GM13976 (cell line): ENCODE measurements at regions not wholly inside any gene's neighbourhood (a gene's known extent, or its start where the extent isn't known, plus 50 kb on each side); places are given as distances from the start of the nearest gene placed in this dataset.
"Not testable (repeated sequence)": the region's sequence is repeated elsewhere in the genome, so short reads cannot be mapped to it uniquely, and the experiment has no call there.

Experiments used
- DNase-seq: peaks from one replicate; pipeline ENCODE4 v3.0.0; 2012; ENCODE audit warnings: low spot score
- in situ Hi-C: fragments of 300-500 bp; cut with MboI; formaldehyde crosslinking; loops from one replicate; pipeline ENCODE4 v1.12.0; 2022; ENCODE audit warnings: low sequenced_read_pairs, mixed read lengths, inconsistent platforms; ENCODE audit not compliant: unreplicated experiment
- TF ChIP-seq, protein P1 (sequence below): IDR thresholded peaks from 2 replicates; pipeline ENCODE4 v1.5.1; 2012; ENCODE audit warnings: borderline replicate concordance, mild to moderate bottlenecking; ENCODE audit not compliant: insufficient read depth; ENCODE audit errors: extremely low read depth, missing control alignments, control extremely low read depth

DNA sequence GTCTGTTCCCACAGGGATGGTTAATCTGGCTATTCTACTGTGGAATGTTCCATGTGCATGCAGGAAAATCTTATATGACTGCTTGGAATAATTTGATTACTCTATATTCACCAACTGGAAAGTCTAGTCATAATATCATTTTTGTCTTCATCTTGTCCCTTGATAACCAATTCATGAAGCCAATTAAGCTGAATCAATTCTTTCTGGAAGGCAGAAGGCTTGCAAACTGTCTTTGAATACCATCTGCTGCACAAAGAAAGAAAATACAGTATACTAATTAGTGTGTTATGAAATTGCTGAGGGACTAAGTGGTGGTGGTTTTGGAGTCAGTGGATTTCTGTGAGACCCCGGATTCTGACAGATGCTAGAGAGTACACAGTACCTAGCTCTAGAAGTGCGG is 546.5 kb upstream of the MIS18BP1 start:
- DNase-seq: no peak
- TF ChIP-seq, protein P1, sequence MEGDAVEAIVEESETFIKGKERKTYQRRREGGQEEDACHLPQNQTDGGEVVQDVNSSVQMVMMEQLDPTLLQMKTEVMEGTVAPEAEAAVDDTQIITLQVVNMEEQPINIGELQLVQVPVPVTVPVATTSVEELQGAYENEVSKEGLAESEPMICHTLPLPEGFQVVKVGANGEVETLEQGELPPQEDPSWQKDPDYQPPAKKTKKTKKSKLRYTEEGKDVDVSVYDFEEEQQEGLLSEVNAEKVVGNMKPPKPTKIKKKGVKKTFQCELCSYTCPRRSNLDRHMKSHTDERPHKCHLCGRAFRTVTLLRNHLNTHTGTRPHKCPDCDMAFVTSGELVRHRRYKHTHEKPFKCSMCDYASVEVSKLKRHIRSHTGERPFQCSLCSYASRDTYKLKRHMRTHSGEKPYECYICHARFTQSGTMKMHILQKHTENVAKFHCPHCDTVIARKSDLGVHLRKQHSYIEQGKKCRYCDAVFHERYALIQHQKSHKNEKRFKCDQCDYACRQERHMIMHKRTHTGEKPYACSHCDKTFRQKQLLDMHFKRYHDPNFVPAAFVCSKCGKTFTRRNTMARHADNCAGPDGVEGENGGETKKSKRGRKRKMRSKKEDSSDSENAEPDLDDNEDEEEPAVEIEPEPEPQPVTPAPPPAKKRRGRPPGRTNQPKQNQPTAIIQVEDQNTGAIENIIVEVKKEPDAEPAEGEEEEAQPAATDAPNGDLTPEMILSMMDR: no peak
- in situ Hi-C loops: no loop called here

DNA sequence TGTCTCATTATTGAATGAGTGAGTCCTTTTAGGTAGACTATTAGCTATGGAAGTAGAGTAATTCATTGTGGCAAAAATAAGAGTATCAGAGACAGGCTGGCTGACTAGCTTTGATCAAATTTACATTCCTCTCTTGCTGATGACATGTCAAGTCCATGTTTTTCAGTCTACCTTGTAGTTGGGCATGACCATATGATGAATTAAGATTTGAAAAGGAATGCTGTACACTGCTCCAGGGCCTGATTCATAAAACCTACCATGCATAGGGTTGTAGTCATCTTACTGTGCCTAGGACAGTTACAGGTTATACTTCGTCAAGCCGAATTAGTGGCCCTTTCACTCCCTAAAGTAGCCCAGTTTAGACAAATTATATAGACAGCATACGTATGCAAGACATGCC is 545.7 kb upstream of the MIS18BP1 start:
- in situ Hi-C loops: no loop called here
- TF ChIP-seq, protein P1: no peak
- DNase-seq: no peak

GRCh38 chr14:45796006-45796405 is 543.0 kb upstream of the MIS18BP1 start:
- DNase-seq, in situ Hi-C loops: not testable (repeated sequence)

DNA sequence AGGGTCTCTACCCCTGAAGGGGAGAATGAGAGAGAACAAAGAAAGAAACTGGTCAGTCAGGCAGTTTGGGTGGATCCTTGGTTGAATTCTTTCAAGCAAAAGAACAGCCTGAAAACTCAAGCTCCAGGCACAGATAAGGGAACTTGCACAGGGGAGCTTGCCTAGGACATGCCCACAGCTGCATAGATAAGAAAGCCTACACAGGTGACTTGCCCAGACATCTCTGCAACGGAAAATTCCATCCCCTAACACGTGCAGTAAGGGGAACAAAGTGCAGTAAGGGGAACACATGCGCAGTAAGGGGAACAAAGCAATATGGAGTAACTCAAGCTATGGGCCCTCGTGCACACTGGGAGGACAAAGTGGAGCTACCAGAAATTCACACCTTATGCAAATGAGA is 540.1 kb upstream of the MIS18BP1 start:
- DNase-seq: no peak
- TF ChIP-seq, protein P1: no peak
- in situ Hi-C loops: no loop called here

DNA sequence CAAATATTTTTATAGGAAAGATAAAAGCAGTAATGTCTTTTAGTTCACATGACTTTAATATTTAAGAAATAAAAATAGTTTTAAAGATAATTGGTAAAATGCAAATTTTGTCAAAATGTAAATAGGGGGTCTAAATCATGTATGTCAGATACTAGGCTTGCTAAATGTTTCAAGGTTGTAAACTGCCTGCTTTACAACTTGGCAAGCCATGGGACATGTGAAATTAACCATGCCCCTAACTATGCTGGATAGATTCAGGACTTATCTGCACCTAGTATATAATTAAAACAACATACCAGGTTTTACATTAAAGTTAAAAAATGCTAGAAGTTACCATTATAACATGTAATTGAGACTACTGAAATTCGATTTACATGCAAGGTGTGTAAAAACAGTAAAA is 537.3 kb upstream of the MIS18BP1 start:
- DNase-seq: no peak
- TF ChIP-seq, protein P1: no peak
- in situ Hi-C loops: no loop called here

DNA sequence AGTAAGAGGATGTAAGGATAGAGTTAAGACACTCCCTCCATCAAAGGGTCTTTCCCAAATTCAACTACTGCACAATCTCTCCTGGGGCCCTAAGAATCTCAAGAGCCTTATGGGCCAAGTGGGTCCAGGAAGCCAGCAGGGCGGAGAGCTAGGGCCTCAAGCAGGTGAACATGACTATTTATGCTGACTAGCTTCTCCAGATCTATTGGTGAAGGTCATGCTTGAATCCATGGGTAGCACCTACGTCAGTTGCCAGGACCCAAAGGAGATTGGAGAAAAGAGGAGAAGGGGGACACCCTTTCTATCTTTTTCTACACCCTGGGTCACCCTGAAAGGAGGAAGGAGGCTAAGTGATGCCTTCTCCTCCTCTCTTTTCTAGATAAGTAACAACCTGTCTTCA is 534.2 kb upstream of the MIS18BP1 start:
- in situ Hi-C loops: no loop called here
- TF ChIP-seq, protein P1: no peak
- DNase-seq: no peak

- in situ Hi-C loops: no loop called here
- no peak for DNase-seq
- TF ChIP-seq, protein P1: no peak
These were observed 533.3 kb upstream of the MIS18BP1 start for GRCh38 chr14:45786266-45786665.
